Karpas-422 (cell line): ENCODE measurements at regions not wholly inside any gene's neighbourhood (a gene's known extent, or its start where the extent isn't known, plus 50 kb on each side); places are given as distances from the start of the nearest gene placed in this dataset.

Experiments
- DNase-seq: peaks from one replicate; pipeline ENCODE4 v3.0.0-alpha.2; 2015
- H2AFZ ChIP-seq: fragments of 200-600 bp; sonication (generic); 2 replicates; pipeline ENCODE4 v1.6.1; 2014; ENCODE audit warnings: antibody characterized with exemption, low read length, mixed read lengths
- H3K27ac ChIP-seq: fragments of 200-600 bp; sonication (generic); 2 replicates; pipeline ENCODE4 v1.5.1; 2014; ENCODE audit warnings: mild to moderate bottlenecking, low read length, moderate library complexity
- H3K27me3 ChIP-seq: fragments of 200-600 bp; sonication (generic); 2 replicates; pipeline ENCODE4 v1.6.1; 2014; ENCODE audit warnings: low read length, mixed read lengths
- H3K36me3 ChIP-seq: fragments of 200-600 bp; sonication (generic); 2 replicates; pipeline ENCODE4 v1.6.1; 2014; ENCODE audit warnings: low read length, mixed read lengths; ENCODE audit not compliant: insufficient read depth
- H3K4me1 ChIP-seq: fragments of 200-600 bp; sonication (generic); 2 replicates; pipeline ENCODE4 v1.6.1; 2014; ENCODE audit warnings: mild to moderate bottlenecking, low read length, mixed read lengths
- H3K4me2 ChIP-seq: fragments of 200-600 bp; sonication (generic); 2 replicates; pipeline ENCODE4 v1.6.1; 2014; ENCODE audit warnings: low read length, low read depth, mild to moderate bottlenecking; ENCODE audit not compliant: poor library complexity, severe bottlenecking
- H3K4me3 ChIP-seq: fragments of 200-600 bp; sonication (generic); 2 replicates; pipeline ENCODE4 v1.5.1; 2014; ENCODE audit warnings: mild to moderate bottlenecking, antibody characterized with exemption, low read length, mixed read lengths
- H3K79me2 ChIP-seq: fragments of 200-600 bp; sonication (generic); 2 replicates; pipeline ENCODE4 v1.6.1; 2014; ENCODE audit warnings: mild to moderate bottlenecking, low read length, mixed read lengths
- H3K9ac ChIP-seq: fragments of 200-600 bp; sonication (generic); 2 replicates; pipeline ENCODE4 v1.6.0; 2014; ENCODE audit warnings: low read length
- H3K9me2 ChIP-seq: fragments of 200-600 bp; sonication (generic), shearing (Covaris generic); replicated peaks from 2 replicates; pipeline ENCODE4 v1.6.0; 2014; ENCODE audit warnings: mild to moderate bottlenecking, low read length, moderate library complexity; ENCODE audit not compliant: insufficient read depth
- H3K9me3 ChIP-seq: fragments of 300-700, 200-600 bp; sonication (generic); 2 replicates; pipeline ENCODE4 v1.6.1; 2014; ENCODE audit warnings: low read length, mixed read lengths
- H4K20me1 ChIP-seq: fragments of 200-600 bp; sonication (generic); 2 replicates; pipeline ENCODE4 v1.6.1; 2014; ENCODE audit warnings: mild to moderate bottlenecking, antibody characterized with exemption, low read length, low read depth; ENCODE audit not compliant: insufficient read depth

DNA sequence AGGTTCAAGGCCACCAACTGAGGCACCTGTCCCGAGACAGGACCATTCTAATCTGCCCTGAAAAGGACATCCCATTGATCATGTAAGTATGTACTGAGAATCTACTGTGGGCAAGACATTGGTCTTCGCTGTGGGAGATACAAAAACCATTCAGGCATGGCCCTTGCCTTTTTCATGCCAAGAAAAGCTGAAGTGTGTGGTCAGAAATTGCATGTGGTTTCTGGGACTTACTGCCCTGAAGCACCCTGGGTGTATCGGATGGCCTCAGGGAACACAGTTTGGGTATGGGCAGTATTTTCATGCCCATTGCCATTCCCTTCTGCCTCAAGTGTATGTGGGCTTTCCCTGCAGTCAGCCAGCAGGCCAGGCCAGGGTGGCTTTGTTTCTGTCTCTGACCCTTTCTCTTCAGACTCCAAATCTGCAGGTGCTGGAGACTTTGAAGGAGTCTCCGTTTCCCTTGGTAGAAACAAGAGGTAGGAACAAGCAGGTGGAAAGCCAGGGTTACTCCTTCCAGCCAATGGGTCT, 285.7 kb downstream of the ZEB1 start:
- Histone ChIP-seq H3K4me2 (no peak overlapping the region), H2AFZ (no peak overlapping the region), H3K79me2 (no peaks in the 10 kb centered on the region), H3K27ac (no peak overlapping the region), H4K20me1 (no peaks in the 10 kb centered on the region), H3K9ac (no peak overlapping the region), H3K36me3 (no peaks in the 10 kb centered on the region), H3K9me2 (no peaks in the 10 kb centered on the region), H3K9me3 (no peaks in the 10 kb centered on the region), H3K4me1 (no peaks in the 10 kb centered on the region), H3K4me3 (no peak overlapping the region), H3K27me3 (no peaks in the 10 kb centered on the region)
- DNase-seq, result no peak

DNA sequence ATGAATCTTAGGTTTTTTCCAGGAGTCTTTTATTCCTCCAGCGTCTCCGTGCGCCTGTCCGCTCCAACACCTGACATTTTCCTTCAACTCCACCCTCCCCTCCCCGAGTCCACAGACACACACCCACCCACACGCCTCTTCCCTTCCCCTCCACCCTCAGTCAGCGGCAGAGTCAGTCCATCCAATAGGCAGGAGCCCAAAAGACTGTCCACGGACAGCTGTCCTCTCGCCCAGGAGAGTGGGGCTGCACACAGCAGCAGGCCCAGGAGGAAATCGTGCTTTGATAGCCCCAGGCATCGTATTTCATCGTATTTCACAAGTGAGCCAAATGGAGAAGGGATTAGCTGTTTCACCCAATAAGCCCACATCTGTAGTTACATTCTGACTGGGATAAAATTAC, 285.1 kb downstream of the ZEB1 start:
- Histone ChIP-seq H3K4me3 (no peak overlapping the region), H2AFZ (no peak overlapping the region), H3K79me2 (no peaks in the 10 kb centered on the region), H3K4me1 (no peaks in the 10 kb centered on the region), H3K36me3 (no peaks in the 10 kb centered on the region), H4K20me1 (no peaks in the 10 kb centered on the region), H3K9ac (no peak overlapping the region), H3K27me3 (no peaks in the 10 kb centered on the region), H3K9me2 (no peaks in the 10 kb centered on the region), H3K9me3 (no peaks in the 10 kb centered on the region), H3K4me2 (no peak overlapping the region), H3K27ac (no peak overlapping the region)
- no peak for DNase-seq

DNA sequence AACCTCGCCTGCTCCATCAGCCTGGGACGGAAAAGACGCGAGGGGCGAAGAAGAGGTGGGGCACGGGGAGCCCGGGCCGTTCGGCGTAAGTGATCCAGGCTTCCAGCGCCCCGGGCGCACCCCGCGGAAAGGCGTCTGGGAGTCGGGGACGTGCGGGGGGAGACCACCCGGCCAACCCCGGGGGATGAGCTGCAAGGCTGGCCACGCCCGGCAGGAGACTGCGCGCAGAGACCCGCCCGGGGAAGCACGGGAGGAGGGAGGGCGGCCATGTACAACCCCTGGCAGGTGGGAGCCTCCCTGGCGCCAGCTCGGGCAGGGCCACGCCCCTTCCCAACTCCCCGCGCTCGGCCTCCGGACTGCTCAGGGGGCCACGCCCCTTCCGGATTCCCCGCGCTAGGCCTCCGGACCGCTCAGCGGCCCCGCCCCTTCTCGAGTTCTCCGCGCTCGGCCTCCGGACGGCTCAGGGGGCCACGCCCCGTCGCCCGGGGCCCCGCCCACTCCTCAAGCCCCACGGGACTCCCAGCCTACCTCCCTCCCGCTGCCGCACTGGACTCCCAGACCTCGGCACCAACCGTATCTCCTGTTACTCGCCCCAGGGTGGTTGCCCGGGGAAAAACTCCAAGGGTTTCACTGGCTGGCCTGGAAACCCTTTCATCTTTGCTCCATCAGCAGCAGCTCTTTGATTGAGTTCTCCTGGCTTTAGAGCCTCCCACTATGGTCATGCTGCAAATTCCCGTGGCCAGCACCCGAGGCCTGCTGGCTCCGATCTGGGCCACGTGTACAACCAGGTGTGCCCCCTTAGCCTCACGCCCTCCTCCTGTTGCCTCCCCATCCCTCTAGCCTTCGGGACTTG, 284.4 kb downstream of the ZEB1 start:
- Histone ChIP-seq H3K27ac (no peak overlapping the region), H3K4me1 (no peaks in the 10 kb centered on the region), H3K4me2 (no peak overlapping the region), H3K9me3 (no peaks in the 10 kb centered on the region), H2AFZ (no peak overlapping the region), H3K9ac (no peak overlapping the region), H3K27me3 (no peaks in the 10 kb centered on the region), H3K36me3 (no peaks in the 10 kb centered on the region), H3K9me2 (no peaks in the 10 kb centered on the region), H4K20me1 (no peaks in the 10 kb centered on the region), H3K4me3 (no peak overlapping the region), H3K79me2 (no peaks in the 10 kb centered on the region)
- DNase-seq, result no peak

DNA sequence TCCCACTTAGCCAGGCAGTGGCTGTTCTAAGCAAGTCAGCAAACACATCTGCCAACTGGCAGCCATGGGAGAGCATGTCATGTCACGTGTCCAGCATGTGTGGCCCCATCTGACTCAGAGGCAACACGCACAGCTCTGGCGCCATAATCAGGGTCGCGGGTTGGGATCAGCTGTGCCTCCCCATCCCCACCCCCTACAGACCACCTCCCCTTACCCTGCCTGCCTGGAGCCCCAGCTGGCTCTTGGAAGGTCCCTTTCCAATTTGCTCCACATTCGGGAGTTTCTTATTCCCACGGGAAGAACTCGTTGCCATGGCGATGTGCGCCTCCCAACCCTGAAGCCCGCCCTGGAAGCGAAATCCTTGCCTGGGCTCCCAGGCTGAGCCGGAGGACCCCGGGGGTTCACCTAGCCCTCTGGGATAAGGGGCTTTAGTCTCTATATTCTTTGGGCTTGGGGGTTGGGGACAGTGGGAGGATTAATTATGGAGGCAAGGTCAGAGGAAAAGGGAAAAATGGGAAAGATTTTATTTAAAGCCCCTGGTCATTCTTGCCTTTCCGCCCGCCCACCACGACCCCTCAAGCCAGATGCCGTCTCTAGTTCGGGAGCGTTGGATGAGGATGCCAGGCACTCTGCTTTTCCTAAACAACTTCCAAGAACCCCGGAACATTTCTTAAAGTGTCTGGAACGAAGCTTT, 283.7 kb downstream of the ZEB1 start:
- Histone ChIP-seq H3K9me3 (no peaks in the 10 kb centered on the region), H3K9me2 (no peaks in the 10 kb centered on the region), H3K4me2 (no peak overlapping the region), H2AFZ (no peak overlapping the region), H3K4me3 (no peak overlapping the region), H3K9ac (no peak overlapping the region), H3K27me3 (no peaks in the 10 kb centered on the region), H3K36me3 (no peaks in the 10 kb centered on the region), H3K79me2 (no peaks in the 10 kb centered on the region), H4K20me1 (no peaks in the 10 kb centered on the region), H3K4me1 (no peaks in the 10 kb centered on the region), H3K27ac (no peak overlapping the region)
- DNase-seq, result no peak

DNA sequence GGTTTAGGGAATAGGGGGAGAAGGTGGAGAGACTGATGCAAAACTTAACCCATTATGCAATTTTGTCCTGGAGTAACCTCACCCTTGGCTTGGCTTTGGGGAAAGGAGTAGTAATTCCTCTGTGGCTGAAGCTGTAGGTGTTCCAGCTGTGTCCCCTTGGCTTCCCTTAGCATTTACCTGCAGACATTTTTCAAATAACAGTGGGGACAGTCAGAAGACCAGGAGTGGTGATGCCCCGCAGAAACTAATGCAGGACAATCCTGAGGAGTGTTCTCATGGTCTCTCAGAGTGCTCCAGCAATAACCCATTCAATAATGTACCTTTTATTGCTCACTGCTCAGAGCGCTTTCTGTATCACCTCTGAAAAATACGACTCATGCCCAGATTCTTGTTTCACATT, 282.1 kb downstream of the ZEB1 start:
- Histone ChIP-seq H3K79me2 (no peaks in the 10 kb centered on the region), H4K20me1 (no peaks in the 10 kb centered on the region), H3K36me3 (no peaks in the 10 kb centered on the region), H3K9me3 (no peaks in the 10 kb centered on the region), H3K4me1 (peaks cover 3% of the 10 kb centered on the region; the same call in 1 of the 2 replicates), H3K27ac (no peak overlapping the region), H3K4me3 (no peak overlapping the region), H2AFZ (no peak overlapping the region), H3K4me2 (no peak overlapping the region), H3K27me3 (no peaks in the 10 kb centered on the region), H3K9me2 (no peaks in the 10 kb centered on the region), H3K9ac (no peak overlapping the region)
- no peak for DNase-seq

DNA sequence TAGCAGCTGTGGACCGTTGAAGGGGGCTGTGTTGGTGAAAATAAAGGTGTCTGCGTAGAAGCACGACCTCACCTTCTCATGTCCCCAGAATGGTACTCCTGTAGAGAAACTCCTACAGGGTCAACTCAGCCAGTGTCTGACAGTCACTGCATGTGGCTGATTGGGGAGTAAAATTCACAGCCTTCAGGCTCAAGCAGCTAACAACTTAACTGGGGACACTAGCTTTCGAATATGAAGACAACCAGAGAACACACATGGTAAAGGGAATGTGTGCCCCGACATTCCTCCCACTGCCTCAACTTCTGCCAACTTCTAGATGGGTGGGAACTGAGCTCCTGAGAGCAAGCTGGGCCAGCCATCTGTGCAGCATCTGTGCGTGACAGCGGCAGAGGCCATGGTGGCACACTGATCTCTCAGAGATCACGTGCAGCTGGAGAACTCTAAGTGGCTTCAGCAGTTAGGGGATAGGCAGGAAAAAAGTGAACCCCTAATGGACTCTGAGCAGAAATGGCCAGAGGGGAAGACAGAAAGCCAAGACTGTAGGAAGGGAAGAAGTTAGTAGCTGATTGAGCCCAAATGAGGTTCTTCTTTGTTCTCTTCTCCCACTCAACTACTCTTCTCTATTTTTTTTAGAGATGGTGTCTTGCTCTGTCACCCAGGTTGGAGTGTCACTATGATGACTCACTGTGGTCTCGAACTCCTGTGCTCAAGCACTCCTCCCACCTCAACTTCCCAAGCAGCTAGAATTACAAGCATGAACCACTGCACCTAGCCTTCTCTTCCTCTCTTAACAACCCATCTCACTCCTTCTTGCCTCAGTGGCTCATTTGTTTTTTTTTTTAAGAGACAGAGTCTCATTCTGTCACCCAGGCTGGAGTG, 280.8 kb downstream of the ZEB1 start:
- Histone ChIP-seq H2AFZ (no peak overlapping the region), H3K4me2 (no peak overlapping the region), H3K36me3 (no peaks in the 10 kb centered on the region), H3K9me2 (no peaks in the 10 kb centered on the region), H3K4me3 (no peak overlapping the region), H3K27ac (no peak overlapping the region), H3K79me2 (no peaks in the 10 kb centered on the region), H4K20me1 (no peaks in the 10 kb centered on the region), H3K27me3 (no peaks in the 10 kb centered on the region; the same call in 1 of the 2 replicates), H3K9ac (no peak overlapping the region), H3K9me3 (no peaks in the 10 kb centered on the region), H3K4me1 (peaks cover 3% of the 10 kb centered on the region; the same call in 1 of the 2 replicates)
- no peak for DNase-seq

DNA sequence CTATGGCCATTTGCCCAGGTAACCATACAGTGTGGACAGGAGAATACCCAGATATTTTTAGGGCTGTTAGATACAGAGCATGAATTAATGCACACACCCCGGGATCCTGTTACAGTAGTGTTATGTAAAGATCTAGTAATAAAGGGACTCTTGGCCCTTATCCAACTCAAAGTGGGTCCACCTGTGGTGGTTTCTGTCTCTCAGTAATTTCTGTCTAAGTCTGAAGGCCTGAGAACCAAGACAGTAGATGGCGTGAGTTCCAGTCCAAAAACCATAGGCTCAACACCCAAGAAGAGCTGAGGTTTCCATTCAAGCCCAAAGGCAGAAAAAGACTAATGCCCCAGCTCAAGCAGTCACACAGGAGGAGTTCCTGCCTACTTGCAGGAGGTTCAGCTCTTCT, 277.7 kb downstream of the ZEB1 start:
- peaks cover 3% of the 10 kb centered on the region; the same call in 1 of the 2 replicates for H3K4me1 ChIP-seq
- H2AFZ ChIP-seq, result no peak overlapping the region
- no peaks in the 10 kb centered on the region for H3K9me2 ChIP-seq
- H3K79me2 ChIP-seq, result no peaks in the 10 kb centered on the region
- H3K27ac ChIP-seq, result no peak overlapping the region
- no peaks in the 10 kb centered on the region for H3K36me3 ChIP-seq
- H3K9ac ChIP-seq, result no peak overlapping the region
- H4K20me1 ChIP-seq, result no peaks in the 10 kb centered on the region
- H3K9me3 ChIP-seq, result peaks cover 5% of the 10 kb centered on the region
- no peak overlapping the region for H3K4me2 ChIP-seq
- no peaks in the 10 kb centered on the region; the same call in 1 of the 2 replicates for H3K27me3 ChIP-seq
- H3K4me3 ChIP-seq, result no peak overlapping the region
- no peak for DNase-seq
